ENCODE measurements at regions not wholly inside any gene's neighbourhood (a gene's known extent, or its start where the extent isn't known, plus 50 kb on each side); places are given as distances from the start of the nearest gene placed in this dataset.

GRCh38 chr20:12644461-12644860 lies 364.3 kb upstream of the SPTLC3 start:
- TF ChIP-seq, protein P1, sequence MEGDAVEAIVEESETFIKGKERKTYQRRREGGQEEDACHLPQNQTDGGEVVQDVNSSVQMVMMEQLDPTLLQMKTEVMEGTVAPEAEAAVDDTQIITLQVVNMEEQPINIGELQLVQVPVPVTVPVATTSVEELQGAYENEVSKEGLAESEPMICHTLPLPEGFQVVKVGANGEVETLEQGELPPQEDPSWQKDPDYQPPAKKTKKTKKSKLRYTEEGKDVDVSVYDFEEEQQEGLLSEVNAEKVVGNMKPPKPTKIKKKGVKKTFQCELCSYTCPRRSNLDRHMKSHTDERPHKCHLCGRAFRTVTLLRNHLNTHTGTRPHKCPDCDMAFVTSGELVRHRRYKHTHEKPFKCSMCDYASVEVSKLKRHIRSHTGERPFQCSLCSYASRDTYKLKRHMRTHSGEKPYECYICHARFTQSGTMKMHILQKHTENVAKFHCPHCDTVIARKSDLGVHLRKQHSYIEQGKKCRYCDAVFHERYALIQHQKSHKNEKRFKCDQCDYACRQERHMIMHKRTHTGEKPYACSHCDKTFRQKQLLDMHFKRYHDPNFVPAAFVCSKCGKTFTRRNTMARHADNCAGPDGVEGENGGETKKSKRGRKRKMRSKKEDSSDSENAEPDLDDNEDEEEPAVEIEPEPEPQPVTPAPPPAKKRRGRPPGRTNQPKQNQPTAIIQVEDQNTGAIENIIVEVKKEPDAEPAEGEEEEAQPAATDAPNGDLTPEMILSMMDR (IDR thresholded peaks at IDR 0.05) = no peak
- TF ChIP-seq EP300 (IDR thresholded peaks at IDR 0.05) (no peak), POLR2A (IDR thresholded peaks at IDR 0.05) (no peak)
